Breast epithelium (tissue), 4 donors: ENCODE measurements at regions not wholly inside any gene's neighbourhood (a gene's known extent, or its start where the extent isn't known, plus 50 kb on each side); places are given as distances from the start of the nearest gene placed in this dataset.

Source experiments
- DNase-seq, 2 donors: peaks; one replicate each; pipeline ENCODE4 v3.0.0-alpha.2; 2019; ENCODE audit warnings: low spot score in 2 of 2
- H3K27ac ChIP-seq, 2 donors: fragments of 200-600 bp; sonication (generic) in 1 of 2; one replicate each; pipeline ENCODE4 v1.5.1; 2016 to 2019; ENCODE audit warnings: mild to moderate bottlenecking in 1 of 2
- H3K27me3 ChIP-seq, 2 donors: fragments of 200-600 bp; sonication (generic) in 1 of 2; one replicate each; pipeline versions ENCODE4 v1.5.1 to v1.6.0; 2017 to 2019; ENCODE audit warnings: control low read depth in 1 of 2, mild to moderate bottlenecking in 1 of 2
- H3K36me3 ChIP-seq: fragments of 200-600 bp; one replicate; pipeline ENCODE4 v1.5.1; 2019
- H3K4me1 ChIP-seq, 2 donors: fragments of 200-600 bp; sonication (generic); one replicate each; pipeline ENCODE4 v1.5.1; 2016 to 2019; ENCODE audit warnings: control low read depth in 1 of 2
- H3K4me3 ChIP-seq, 3 donors: fragments of 200-600 bp; sonication (generic); 1 replicate in 2 of 3; 2 replicates in 1 of 3; pipeline ENCODE4 v1.5.1; 2016 to 2019; ENCODE audit warnings: mild to moderate bottlenecking in 3 of 3, moderate library complexity in 2 of 3
- H3K9me3 ChIP-seq, 2 donors: fragments of 200-600 bp; sonication (generic) in 1 of 2; one replicate each; pipeline ENCODE4 v1.5.1; 2016 to 2019; ENCODE audit warnings: control low read depth in 1 of 2
- POLR2A ChIP-seq: fragments of 450-650 bp; IDR thresholded peaks from one replicate; pipeline ENCODE4 v1.6.1; 2016; ENCODE audit warnings: antibody characterized with exemption, mild to moderate bottlenecking, moderate library complexity
- POLR2AphosphoS5 ChIP-seq, 3 donors: sonication (generic); formaldehyde crosslinking; IDR thresholded peaks; one replicate each; pipeline ENCODE4 v1.6.1; 2017; ENCODE audit warnings: antibody characterized with exemption in 3 of 3
- intact Hi-C: fragments of 100-400 bp; cut with DNase I; formaldehyde crosslinking; loops from one replicate; pipeline ENCODE4 v1.15.1; 2023; ENCODE audit warnings: low total_unique reads
- TF ChIP-seq, protein P1 (sequence below), 3 donors: fragments of 450-650 bp; IDR thresholded peaks; one replicate each; pipeline ENCODE4 v1.5.1; 2016 to 2017; ENCODE audit warnings: antibody characterized with exemption in 3 of 3, mild to moderate bottlenecking in 3 of 3, moderate library complexity in 3 of 3

DNA sequence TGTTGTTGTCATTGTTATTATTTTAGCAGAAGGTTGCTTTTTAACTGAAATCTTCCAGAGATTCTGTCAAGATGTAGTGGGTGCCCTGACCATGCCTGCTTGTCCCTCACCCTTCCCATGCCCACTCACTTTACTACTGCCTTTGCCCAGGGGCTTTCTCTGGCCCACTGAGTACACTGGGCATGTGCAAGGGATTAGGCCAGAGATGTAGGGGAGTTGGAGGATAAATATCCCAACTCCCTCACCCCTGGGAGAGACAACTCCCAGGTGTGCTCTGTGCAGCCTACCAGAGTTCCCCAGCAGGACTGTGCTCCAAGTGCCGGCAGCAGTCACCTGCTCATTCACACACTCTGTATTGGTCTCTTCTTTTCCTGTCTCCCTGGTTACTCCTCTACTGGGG, 559.1 kb downstream of the MIAT start:
- Histone ChIP-seq H3K36me3 (no peaks in the 10 kb centered on the region), H3K27me3 (peaks cover 0 to 7% of the 10 kb centered on the region in 2 donors), H3K9me3 (no peaks in the 10 kb centered on the region), H3K27ac (no peak overlapping the region), H3K4me1 (no peaks in the 10 kb centered on the region), H3K4me3 (no peak overlapping the region)
- intact Hi-C loops: no loop called here
- no peak for DNase-seq
- TF ChIP-seq POLR2AphosphoS5 (IDR thresholded peaks at IDR 0.05): no peak
- no peak for TF ChIP-seq POLR2A
- TF ChIP-seq, protein P1, sequence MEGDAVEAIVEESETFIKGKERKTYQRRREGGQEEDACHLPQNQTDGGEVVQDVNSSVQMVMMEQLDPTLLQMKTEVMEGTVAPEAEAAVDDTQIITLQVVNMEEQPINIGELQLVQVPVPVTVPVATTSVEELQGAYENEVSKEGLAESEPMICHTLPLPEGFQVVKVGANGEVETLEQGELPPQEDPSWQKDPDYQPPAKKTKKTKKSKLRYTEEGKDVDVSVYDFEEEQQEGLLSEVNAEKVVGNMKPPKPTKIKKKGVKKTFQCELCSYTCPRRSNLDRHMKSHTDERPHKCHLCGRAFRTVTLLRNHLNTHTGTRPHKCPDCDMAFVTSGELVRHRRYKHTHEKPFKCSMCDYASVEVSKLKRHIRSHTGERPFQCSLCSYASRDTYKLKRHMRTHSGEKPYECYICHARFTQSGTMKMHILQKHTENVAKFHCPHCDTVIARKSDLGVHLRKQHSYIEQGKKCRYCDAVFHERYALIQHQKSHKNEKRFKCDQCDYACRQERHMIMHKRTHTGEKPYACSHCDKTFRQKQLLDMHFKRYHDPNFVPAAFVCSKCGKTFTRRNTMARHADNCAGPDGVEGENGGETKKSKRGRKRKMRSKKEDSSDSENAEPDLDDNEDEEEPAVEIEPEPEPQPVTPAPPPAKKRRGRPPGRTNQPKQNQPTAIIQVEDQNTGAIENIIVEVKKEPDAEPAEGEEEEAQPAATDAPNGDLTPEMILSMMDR (IDR thresholded peaks at IDR 0.05): no peak

DNA sequence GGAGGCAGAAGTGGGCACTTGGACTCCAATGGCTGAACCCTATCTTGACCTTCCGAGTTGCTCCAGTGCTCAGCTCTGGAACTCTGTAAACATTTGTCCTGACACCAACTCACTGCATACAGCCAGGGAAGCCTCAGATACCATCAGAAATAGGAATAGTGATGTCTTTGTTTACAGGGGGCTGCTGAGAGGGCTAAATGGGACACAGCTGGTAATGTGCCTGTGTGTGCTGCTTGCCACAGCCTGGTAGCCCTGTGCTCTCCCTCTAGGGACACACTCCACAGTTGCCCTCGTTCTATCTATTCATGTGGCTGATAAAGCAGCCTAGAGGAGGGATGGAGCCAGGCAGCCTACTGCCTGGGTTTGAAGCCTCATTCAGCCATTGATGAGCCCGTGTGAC, 559.8 kb downstream of the MIAT start:
- TF ChIP-seq, protein P1 (IDR thresholded peaks at IDR 0.05): no peak
- TF ChIP-seq POLR2AphosphoS5 (IDR thresholded peaks at IDR 0.05) (no peak), POLR2A (no peak)
- Histone ChIP-seq H3K4me1 (no peaks in the 10 kb centered on the region), H3K4me3 (no peak overlapping the region), H3K27ac (no peak overlapping the region), H3K27me3 (peaks cover 0 to 7% of the 10 kb centered on the region in 2 donors), H3K36me3 (no peaks in the 10 kb centered on the region), H3K9me3 (no peaks in the 10 kb centered on the region)
- intact Hi-C loops: no loop called here
- no peak for DNase-seq

DNA sequence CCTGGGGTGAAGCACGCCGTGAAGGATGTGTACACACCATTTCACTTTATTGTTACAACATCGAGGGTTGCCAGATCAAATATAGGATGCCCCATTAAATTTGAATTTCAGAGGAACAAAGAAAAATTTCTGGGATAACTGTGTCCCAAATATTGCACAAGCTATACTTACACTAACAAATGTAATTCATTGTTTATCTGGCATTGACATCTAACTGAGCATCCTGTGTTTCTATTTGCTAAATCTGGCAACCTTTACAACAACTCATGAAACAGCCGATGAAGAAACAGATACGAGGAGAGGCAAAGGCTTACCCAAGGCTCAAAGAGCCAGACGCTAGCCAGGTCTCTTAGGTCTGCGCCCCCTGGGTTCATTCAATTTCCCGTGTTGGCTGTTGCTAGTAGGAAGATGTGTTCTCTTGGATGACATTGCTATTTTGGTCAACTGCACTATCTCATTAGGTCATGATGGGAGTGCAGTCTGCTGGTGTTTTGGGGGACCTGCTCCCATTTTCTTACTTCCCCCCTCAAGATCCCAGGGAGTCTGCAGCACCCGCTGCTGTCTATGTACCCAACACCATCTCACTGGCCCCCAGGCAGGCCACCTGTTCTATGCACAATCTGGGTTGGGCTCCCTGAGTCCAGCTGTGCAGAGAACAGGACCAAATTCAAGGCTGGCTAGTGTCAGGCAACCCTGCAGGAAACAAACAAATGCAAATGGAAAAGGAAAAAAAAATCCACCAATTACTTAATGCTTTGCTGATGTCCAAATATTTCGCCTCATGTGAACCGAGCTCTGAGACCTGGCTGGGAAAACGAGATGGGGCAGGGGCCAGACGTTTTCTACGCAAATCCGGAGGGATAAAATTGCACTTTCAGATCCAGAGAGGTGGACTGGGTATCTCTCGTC, 560.9 kb downstream of the MIAT start:
- Histone ChIP-seq H3K27me3 (peaks cover 0 to 7% of the 10 kb centered on the region in 2 donors), H3K36me3 (no peaks in the 10 kb centered on the region), H3K4me3 (no peak overlapping the region), H3K4me1 (no peaks in the 10 kb centered on the region), H3K27ac (no peak overlapping the region), H3K9me3 (peaks cover 2 to 4% of the 10 kb centered on the region in 2 donors)
- intact Hi-C loops: no loop called here
- TF ChIP-seq POLR2AphosphoS5 (IDR thresholded peaks at IDR 0.05) (no peak), POLR2A (no peak)
- TF ChIP-seq, protein P1 (IDR thresholded peaks at IDR 0.05): no peak
- DNase-seq: no peak

DNA sequence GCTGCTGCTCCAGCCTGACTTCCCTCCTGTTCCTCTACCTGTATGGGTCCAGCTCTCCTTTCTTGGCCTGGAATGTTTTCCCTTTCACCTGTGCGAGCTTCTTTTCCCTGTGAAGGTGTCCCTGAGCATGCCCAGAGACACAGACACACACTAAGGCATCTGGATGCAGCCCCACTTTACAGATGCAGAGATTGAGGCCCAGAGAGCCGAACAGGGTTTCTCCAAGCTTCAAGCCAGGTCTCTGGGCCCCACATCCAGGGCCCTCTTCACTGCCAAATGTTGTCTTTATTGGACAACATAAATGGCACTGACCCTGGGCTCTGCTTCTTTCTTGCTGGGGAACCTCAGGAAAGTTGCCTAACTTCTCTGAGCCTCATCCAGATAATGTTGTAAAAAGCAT, 561.6 kb downstream of the MIAT start:
- intact Hi-C loops: no loop called here
- Histone ChIP-seq H3K9me3 (peaks cover 4 to 8% of the 10 kb centered on the region in 2 donors), H3K27me3 (peaks cover 0 to 7% of the 10 kb centered on the region in 2 donors), H3K27ac (no peak overlapping the region), H3K4me3 (no peak overlapping the region), H3K36me3 (no peaks in the 10 kb centered on the region), H3K4me1 (no peaks in the 10 kb centered on the region)
- TF ChIP-seq, protein P1 (IDR thresholded peaks at IDR 0.05): no peak
- TF ChIP-seq POLR2AphosphoS5 (IDR thresholded peaks at IDR 0.05) (no peak), POLR2A (no peak)
- no peak for DNase-seq

DNA sequence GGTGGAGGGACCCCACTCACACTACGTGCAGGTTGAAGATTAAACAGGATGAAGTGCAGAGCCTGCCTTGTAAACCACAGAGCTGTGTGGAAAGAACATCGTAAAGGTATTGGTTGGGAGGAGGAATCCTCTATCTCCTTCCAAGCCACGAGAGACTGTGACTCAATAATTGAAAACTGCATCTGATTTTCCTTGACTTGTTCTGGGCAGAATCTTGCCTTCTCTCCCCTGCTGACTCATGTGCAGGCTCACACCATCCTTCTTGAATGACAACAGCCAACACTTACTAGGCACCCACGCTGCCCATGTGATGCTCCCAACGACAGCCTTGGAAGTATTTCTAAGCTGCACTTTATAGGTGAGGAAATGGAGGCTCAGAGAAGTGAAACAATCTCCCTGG, 563.0 kb downstream of the MIAT start:
- intact Hi-C loops: no loop called here
- H3K27ac ChIP-seq: no peak overlapping the region
- TF ChIP-seq, protein P1 (IDR thresholded peaks at IDR 0.05): no peak
- TF ChIP-seq POLR2A (no peak), POLR2AphosphoS5 (IDR thresholded peaks at IDR 0.05) (peak in 2 of 3 donors; percentile 44 to 54)
- H3K9me3 ChIP-seq: peaks cover 4 to 8% of the 10 kb centered on the region in 2 donors
- H3K4me3 ChIP-seq: no peak overlapping the region
- no peak for DNase-seq
- no peaks in the 10 kb centered on the region for H3K36me3 ChIP-seq
- no peaks in the 10 kb centered on the region for H3K4me1 ChIP-seq
- H3K27me3 ChIP-seq: peaks cover 0 to 7% of the 10 kb centered on the region in 2 donors
